Stimulated activated CD4-positive, alpha-beta T cell treated with anti-CD3 and anti-CD28 coated beads, TNF-alpha, amount 100 ng/mL, for 24 hours (primary cell): ENCODE measurements at regions not wholly inside any gene's neighbourhood (a gene's known extent, or its start where the extent isn't known, plus 50 kb on each side); places are given as distances from the start of the nearest gene placed in this dataset.

Experiments used
- DNase-seq, 3 experiments: peaks; one replicate each; pipeline ENCODE4 v3.0.0-alpha.2; 2020; ENCODE audit warnings: low read depth in 3 of 3

GRCh38 chr10:130792096-130792845, 519.2 kb downstream of the TCERG1L start:
- DNase-seq, result no peak

DNA sequence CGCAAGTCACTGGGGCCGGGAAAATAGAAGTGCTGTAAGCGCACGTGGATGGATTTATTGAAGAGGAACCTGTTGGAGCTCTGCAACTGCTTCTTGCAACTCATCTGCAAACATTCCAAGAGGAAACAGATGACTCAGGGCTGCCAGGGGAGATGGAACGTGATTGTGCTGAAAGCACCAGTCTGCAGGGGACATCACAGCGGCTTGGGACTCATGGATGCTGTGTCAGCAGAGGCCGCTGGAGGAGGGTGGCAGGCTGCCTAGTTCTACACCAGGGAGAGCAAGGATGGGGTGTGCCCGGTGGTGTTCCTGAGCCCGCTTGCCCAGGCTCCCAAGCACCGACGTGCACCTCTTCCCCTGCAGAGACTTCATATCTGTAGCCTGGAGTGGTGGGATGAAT, 515.7 kb downstream of the TCERG1L start:
- no peak for DNase-seq

GRCh38 chr10:130799532-130799931, 512.0 kb downstream of the TCERG1L start:
- no peak for DNase-seq

DNA sequence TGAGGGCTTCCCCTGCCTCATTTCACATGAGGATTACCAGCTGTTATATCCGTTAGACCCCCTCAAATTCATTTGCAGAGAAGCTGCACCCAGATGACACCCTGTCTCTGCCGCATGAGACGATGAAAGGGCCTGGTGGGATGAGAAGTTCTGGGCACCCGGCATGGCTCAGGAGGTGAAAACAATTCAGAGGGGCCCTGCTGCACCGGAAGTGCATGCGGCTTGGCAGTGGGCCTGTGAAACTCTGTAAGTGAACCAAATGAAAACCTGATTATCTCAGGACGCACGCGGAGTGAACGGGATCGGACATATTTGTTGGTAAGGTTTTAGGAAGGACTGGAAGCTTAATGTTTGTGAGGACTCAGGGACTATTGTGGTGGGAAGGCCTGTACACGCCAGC, 511.2 kb downstream of the TCERG1L start:
- DNase-seq, result no peak

- DNase-seq, result no peak
Observed at GRCh38 chr10:130801276-130801675, 510.2 kb downstream of the TCERG1L start.

DNA sequence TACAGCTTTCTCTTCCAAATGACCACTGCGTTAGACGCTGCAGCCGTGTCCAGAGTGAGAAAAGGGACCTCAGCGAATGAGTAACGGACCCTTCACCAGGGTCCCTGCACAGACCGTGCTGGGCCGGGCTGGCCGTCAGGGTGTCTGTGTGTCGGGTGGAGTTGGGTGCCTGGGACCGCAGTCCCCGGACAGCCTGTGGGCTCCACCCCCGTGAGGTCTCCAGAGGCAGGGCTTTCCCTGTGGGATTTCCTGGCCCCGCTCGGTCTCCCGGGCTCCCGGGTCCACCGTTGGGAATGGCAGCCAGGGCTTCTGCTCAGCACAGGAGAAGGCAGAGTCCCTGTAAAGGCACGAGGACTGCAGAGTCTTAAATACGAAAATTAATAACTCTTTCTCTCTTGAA, 509.7 kb downstream of the TCERG1L start:
- no peak for DNase-seq

- DNase-seq, result no peak
Observed at GRCh38 chr10:130802301-130802700, 509.2 kb downstream of the TCERG1L start.

DNA sequence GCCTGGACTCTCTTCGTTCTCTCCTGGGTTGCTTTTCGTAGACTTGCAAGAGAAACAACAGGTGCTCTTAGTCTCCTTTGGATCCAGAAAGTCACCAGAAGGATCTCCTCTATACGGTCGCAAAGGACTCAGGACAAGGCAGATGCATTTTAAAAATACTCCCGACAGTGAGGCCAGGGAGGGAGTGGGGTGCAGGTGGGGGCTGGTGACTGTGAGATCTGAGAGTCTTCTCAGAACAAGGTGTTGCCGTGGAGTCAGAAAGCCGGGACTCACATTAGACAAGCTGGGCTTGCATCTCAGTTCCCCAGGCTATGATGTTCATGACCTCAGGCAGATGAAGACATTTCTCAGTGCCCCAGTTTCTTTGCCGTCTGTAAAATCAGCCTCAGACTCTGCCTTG, 507.2 kb downstream of the TCERG1L start:
- DNase-seq, result no peak

DNA sequence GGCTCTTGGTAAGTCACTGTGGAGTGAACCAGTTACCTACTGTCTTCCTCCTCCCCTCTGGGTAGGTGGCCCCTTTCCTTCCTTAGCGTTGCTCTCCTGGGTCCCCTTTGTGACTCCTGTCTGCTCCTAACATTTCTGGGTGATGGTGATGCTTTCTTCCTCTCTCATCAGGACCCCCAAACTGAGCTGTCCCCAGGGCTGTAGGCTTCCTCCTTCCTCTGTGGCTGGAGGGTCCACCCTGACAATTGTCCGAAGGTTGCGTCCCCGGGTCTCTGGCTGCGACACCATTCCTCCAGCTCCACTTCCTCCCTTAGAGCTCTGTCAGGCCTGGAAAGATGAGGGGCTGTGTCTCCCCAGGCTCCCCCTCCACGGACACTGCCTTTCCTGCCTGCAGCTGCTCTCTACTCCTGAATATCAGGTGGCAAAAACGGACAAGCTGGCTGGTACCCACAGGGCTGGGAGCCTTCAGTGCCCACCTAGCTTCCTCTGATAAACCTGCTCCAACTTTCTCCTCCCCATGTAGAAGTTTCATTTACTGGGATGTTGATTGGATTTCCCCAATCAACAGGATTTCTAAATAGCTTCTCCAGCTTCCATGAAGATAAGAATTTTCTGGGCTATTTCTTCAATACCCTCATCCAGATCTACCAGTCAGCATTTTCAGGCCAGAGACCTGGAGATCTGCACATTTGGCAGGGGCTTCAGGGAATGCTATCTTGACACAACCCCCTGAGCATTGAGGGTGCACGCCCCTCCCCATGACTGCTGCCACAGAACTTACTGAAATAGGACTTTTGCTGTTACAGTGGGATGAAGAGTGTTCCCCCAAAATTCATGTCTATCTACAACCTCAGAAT, 506.5 kb downstream of the TCERG1L start:
- DNase-seq, result no peak

- no peak for DNase-seq
Observed at GRCh38 chr10:130805635-130806030, 505.9 kb downstream of the TCERG1L start.

GRCh38 chr10:130806426-130806825, 505.1 kb downstream of the TCERG1L start:
- no peak for DNase-seq

DNA sequence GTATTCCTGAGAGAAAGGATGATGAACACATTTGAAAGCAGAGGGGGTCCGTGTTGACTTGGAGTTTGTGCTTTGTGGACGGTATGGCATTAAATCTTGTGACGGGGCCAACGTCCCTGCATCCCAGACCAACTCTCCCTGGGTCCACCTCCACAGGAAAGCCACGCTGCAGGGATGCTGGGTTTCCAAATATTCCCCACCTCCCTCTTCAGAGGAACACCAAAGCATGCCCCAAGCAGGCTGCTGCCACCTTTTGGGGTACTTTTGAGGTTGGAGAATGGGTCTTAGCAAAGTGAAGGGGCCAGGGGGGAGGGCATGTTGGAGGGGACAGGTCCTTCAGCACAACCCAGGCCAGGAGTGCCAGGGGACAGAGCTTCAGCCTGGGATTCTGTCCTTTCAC, 504.4 kb downstream of the TCERG1L start:
- DNase-seq, result no peak

DNA sequence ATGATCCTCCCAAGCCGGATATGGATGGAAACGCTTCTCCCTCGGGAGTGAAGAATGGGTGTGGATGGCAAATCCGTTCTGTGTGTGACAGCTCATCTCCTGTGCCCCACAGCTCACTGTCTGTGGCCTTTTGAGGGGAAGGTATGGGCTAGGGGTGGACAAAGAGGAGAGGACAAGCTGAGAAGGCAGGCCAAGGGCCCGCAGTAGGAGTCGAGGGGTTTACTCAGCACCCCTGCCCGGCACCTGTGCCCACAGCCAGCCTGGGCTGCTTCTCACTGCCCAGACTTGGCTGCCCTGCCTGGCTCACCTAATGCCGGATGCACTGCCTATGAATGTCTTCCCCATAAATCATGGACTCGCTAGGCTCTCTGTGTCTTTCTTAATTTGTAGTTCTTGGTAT, 503.8 kb downstream of the TCERG1L start:
- DNase-seq, result no peak

- DNase-seq, result no peak
Observed at GRCh38 chr10:130808243-130808642, 503.3 kb downstream of the TCERG1L start.

- no peak for DNase-seq
Observed at GRCh38 chr10:130808686-130809085, 502.8 kb downstream of the TCERG1L start.

GRCh38 chr10:130809181-130809580, 502.3 kb downstream of the TCERG1L start:
- no peak for DNase-seq

DNA sequence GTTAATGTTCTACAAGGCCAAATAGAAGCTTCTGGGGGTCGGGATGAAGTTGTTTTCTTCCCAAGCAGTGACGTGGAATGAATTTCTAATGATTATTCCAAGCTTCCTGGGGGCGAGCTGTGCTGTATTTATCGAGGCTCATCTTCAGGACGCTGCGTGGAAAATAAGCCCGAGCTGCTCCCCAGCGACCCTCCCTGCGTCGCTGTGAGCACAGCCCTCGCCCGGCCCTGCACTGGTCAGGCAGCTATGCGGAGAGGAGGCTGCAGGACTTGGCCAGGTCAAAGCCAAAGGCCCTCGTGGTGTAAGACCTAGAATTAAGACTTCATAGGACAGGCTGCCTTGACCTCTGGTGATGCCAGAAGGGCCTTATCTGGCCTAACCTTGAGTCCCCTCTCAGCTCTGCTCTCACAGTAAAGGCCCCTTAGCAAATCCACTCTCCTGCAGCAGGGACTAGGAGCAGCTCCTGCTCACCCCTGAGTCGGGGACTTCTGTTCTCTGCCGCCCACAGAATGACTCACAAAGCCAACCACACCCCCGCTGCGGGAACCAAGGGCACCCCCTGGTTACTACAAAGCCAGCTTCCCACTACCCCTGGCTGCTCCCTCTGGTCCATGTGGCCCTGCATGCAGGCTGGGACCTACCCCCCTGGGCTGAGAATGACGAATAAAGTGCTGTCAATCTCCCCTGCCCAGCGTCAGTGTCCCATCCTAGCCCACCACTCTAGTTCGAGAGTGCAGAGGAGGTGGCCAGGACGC, 501.6 kb downstream of the TCERG1L start:
- no peak for DNase-seq

DNA sequence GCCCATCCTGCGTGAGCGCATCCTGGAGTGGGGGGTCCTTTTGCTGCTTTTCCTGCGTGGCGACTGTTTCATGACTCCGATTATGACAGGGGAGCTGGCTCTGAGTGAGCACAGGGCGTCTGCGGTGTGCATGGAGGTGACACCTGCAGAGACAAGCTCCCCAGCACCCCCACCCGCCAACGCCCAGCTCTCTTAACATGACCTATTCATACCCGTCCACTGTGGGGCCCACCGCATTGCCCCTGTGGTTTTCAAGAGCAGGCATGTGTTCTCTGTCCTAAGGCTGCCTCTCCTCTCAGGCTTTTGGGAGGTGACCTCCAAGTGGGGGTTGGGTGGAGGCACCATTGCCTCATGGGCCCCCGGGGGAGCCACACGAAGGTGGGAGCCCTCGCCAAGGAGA, 500.7 kb downstream of the TCERG1L start:
- no peak for DNase-seq

- no peak for DNase-seq
Observed at GRCh38 chr10:130812381-130813148, 499.0 kb downstream of the TCERG1L start.

GRCh38 chr10:130814610-130815009, 496.9 kb downstream of the TCERG1L start:
- no peak for DNase-seq

DNA sequence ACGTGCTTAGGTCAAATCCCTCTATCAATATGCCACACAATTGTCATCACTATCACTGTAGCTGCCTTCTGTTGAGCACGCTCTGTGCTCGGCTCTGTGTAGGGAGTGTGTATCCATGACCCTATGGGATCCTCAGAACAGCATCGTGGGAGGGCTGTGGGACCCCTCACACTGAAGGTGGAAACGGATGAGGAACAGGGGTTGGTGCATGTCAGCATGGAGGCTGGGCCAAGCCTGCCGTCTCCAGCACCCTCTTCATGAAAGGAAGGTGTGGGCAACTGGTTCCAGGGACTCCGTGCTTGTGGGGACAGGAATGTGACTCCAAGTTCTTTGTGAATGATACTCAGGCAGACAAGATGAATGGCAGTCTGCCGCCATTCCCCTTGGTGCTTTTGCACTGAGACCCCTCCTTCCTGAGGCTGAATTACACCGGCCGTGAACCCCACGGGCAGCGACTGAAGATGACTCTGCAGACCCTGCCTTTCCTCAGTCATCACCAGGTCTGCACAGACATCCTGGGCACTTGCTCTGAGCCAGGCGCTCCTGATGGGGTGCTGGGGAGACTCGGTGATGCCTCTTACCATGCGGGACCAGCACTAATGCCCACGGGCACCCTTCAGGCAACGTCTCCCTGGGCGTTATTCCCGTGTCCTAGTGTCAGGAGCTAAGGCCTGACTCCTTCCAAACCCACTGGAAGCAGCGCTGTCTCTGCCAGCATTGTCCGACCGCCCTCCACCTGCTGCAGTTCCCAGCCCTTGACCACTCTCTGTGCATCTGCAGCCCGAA, 495.2 kb downstream of the TCERG1L start:
- DNase-seq, result no peak
